Spleen (tissue), 11 donors: ENCODE measurements at regions not wholly inside any gene's neighbourhood (a gene's known extent, or its start where the extent isn't known, plus 50 kb on each side); places are given as distances from the start of the nearest gene placed in this dataset.

Source experiments
- DNase-seq: peaks from one replicate; pipeline ENCODE4 v3.0.0-alpha.2; 2020
- H3K27ac ChIP-seq, 8 donors: fragments of 200-600 bp; sonication (generic) in 7 of 8; 1 replicate in 4 of 8; 2 replicates in 4 of 8; pipeline versions ENCODE4 v1.5.0 to v1.8.0; 2016 to 2021; ENCODE audit warnings: inconsistent platforms in 4 of 8, mild to moderate bottlenecking in 4 of 8, moderate library complexity in 1 of 8
- H3K27me3 ChIP-seq, 7 donors: fragments of 200-600 bp; sonication (generic) in 6 of 7; replicated peaks in 1 of 7; 1 replicate in 4 of 7; 2 replicates in 3 of 7; pipeline versions ENCODE4 v1.5.0 to v1.8.0; 2016 to 2021; ENCODE audit warnings: inconsistent platforms in 3 of 7, mild to moderate bottlenecking in 1 of 7
- H3K36me3 ChIP-seq, 6 donors: fragments of 200-600 bp; sonication (generic) in 5 of 6; 1 replicate in 4 of 6; 2 replicates in 2 of 6; pipeline versions ENCODE4 v1.5.0 to v1.8.0; 2016 to 2021; ENCODE audit warnings: inconsistent platforms in 2 of 6
- H3K4me1 ChIP-seq, 6 donors: fragments of 200-600 bp; sonication (generic) in 5 of 6; 1 replicate in 3 of 6; 2 replicates in 3 of 6; pipeline versions ENCODE4 v1.5.0 to v1.8.0; 2016 to 2021; ENCODE audit warnings: inconsistent platforms in 3 of 6
- H3K4me3 ChIP-seq, 8 donors: fragments of 200-600 bp; sonication (generic) in 7 of 8; 1 replicate in 4 of 8; 2 replicates in 4 of 8; pipeline versions ENCODE4 v1.5.0 to v1.8.0; 2016 to 2021; ENCODE audit warnings: inconsistent platforms in 4 of 8, mild to moderate bottlenecking in 4 of 8, moderate library complexity in 2 of 8
- H3K9me3 ChIP-seq, 8 donors: fragments of 200-600 bp; sonication (generic) in 7 of 8; 1 replicate in 4 of 8; 2 replicates in 4 of 8; pipeline versions ENCODE4 v1.5.0 to v1.8.0; 2016 to 2021; ENCODE audit warnings: inconsistent platforms in 4 of 8
- CTCF ChIP-seq, 11 experiments: fragments of 200-600 bp in 7 of 11; fragments of 450-650 bp in 4 of 11; sonication (generic) in 4 of 11; IDR thresholded peaks in 8 of 11; conservative IDR thresholded peaks in 3 of 11; 1 replicate in 7 of 11; 2 replicates in 4 of 11; pipeline versions ENCODE4 v1.4.0 to v1.8.0; 2016 to 2021; ENCODE audit warnings: antibody characterized with exemption in 11 of 11, inconsistent platforms in 4 of 11, mild to moderate bottlenecking in 1 of 11
- POLR2A ChIP-seq, 3 donors: fragments of 450-650 bp; IDR thresholded peaks; one replicate each; pipeline ENCODE4 v1.5.1; 2017; ENCODE audit warnings: antibody characterized with exemption in 3 of 3, mild to moderate bottlenecking in 1 of 3
- POLR2AphosphoS5 ChIP-seq, 3 donors: sonication (generic); formaldehyde crosslinking; IDR thresholded peaks; one replicate each; pipeline ENCODE4 v1.5.1; 2017; ENCODE audit warnings: antibody characterized with exemption in 3 of 3
- WGBS, 5 donors: extraction: QIAGEN DNeasy Blood & Tissue Kit in 3 of 5; methylation state at CpG; one replicate each; pipeline versions ENCODE4 v1.1.5 to v1.1.7; 2013 to 2018; 5-methylcytosine and 5-hydroxymethylcytosine counted together
- intact Hi-C: fragments of 100-400 bp; cut with DNase I; formaldehyde crosslinking; loops from one replicate; pipeline ENCODE4 v1.15.0; 2023; ENCODE audit warnings: low total_unique reads
- donor health status: healthy with polysubstance abuse.
- donor health status: DM: no; HTN: no; CAD: no; lungs with moderate emphysema.
- donor health status: DM: no; HTN: no; CAD: no.
- donor health status: Bipolar disorder and iron deficiency.
- donor health status: healthy.
- donor health status: DM: no; HTN: no; CAD: no.
- donor health status: DM: yes; HTN: yes; CAD: no.

DNA sequence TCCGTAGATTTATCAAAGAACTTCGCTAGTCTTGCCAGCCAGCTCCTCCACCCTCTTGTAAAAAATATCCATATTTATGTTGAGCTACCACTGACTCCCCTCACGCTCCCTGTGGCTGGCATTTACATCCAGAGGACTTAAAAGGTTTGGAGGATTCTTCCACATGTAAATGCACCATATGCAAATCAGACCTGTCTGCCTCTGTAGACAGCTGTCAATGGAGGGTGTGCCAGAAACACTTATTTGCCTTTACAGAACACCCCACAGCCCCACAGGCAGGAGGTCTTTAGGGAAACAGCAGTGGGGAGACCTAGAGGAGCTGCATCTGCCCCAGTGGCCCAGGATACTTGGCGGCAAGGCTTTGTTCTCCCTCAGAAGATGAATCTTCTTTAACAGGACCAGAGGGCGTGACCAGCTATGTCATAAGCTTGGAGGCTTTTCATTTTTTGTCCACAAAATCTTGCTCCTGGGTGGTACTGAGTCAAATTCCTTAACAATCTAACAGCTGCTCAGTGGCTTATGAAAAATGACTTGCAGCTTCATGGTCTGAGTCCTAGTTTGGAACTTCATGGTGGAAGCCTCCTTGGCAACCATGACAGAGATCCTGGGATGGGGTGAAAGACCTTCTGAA, 535.8 kb downstream of the EBF1 start:
- DNase-seq = no peak
- no peaks in the 10 kb centered on the region for H3K27me3 ChIP-seq
- WGBS, 5 donors = 91 to 94% (median 93%) methylated on average over 3 to 5 of the region's 5 CpGs

GRCh38 chr5:158561562-158562190, 538.0 kb downstream of the EBF1 start:
- Histone ChIP-seq H3K36me3 (no peaks in the 10 kb centered on the region), H3K4me1 (peaks cover 0 to 27% (median 4%) of the 10 kb centered on the region in 6 donors), H3K27me3 (no peaks in the 10 kb centered on the region), H3K27ac (no peak overlapping the region), H3K9me3 (no peaks in the 10 kb centered on the region), H3K4me3 (no peak overlapping the region)
- no peak for DNase-seq
- TF ChIP-seq CTCF (IDR thresholded peaks at IDR 0.05 in 8 of 11, conservative IDR thresholded peaks at IDR 0.05 in 3 of 11) = no peak
- no peak for TF ChIP-seq POLR2A (IDR thresholded peaks at IDR 0.05)
- no peak for TF ChIP-seq POLR2AphosphoS5 (IDR thresholded peaks at IDR 0.05)
- 71 to 81% (median 77%) methylated on average over 7 of the region's 7 CpGs for WGBS, 5 donors
- intact Hi-C loops = no loop called here

More for the DNA sequence above, 535.8 kb downstream of the EBF1 start:
- no peak overlapping the region for H3K27ac ChIP-seq
- H3K4me1 ChIP-seq = peaks cover 0 to 27% (median 4%) of the 10 kb centered on the region in 6 donors
- TF ChIP-seq POLR2AphosphoS5 (IDR thresholded peaks at IDR 0.05) = no peak
- no peak for TF ChIP-seq CTCF (IDR thresholded peaks at IDR 0.05 in 8 of 11, conservative IDR thresholded peaks at IDR 0.05 in 3 of 11)
- TF ChIP-seq POLR2A (IDR thresholded peaks at IDR 0.05) = no peak
- no peaks in the 10 kb centered on the region for H3K36me3 ChIP-seq
- intact Hi-C loops = no loop called here
- H3K9me3 ChIP-seq = no peaks in the 10 kb centered on the region
- no peak overlapping the region for H3K4me3 ChIP-seq

DNA sequence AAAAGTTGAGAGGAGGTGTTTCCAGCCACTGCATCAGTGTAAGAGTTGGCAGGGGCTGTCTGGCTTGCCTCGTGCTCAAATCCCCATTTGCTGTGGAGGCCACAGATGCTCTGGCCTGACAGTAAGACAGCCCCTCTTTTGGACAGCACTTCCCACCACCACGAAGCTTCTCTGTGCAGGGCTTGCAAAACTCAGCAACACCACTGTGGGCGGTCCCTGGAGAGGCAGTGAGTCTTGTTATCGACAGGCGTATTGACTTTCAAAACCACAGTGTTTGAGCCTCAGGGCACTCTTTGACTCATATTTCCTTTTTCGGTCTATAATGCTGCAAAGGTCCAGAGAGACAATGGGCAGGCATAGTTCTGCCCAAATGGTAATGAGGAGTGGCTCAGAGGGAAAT, 539.5 kb downstream of the EBF1 start:
- no peak for TF ChIP-seq CTCF (IDR thresholded peaks at IDR 0.05 in 8 of 11, conservative IDR thresholded peaks at IDR 0.05 in 3 of 11)
- TF ChIP-seq POLR2A (IDR thresholded peaks at IDR 0.05) = no peak
- no peak for TF ChIP-seq POLR2AphosphoS5 (IDR thresholded peaks at IDR 0.05)
- H3K4me1 ChIP-seq = peaks cover 0 to 27% (median 4%) of the 10 kb centered on the region in 6 donors
- no peaks in the 10 kb centered on the region for H3K27me3 ChIP-seq
- no peaks in the 10 kb centered on the region for H3K36me3 ChIP-seq
- H3K27ac ChIP-seq = no peak overlapping the region
- 39 to 60% (median 46%) methylated on average over 6 of the region's 6 CpGs for WGBS, 5 donors
- peak overlapping the region in 1 of 8 donors; percentile 33 for H3K4me3 ChIP-seq
- no peaks in the 10 kb centered on the region for H3K9me3 ChIP-seq
- intact Hi-C loops = no loop called here
- peak; percentile 77 for DNase-seq

GRCh38 chr5:158559643-158560042, 540.1 kb downstream of the EBF1 start:
- TF ChIP-seq CTCF (IDR thresholded peaks at IDR 0.05 in 8 of 11, conservative IDR thresholded peaks at IDR 0.05 in 3 of 11) = no peak
- no peak for TF ChIP-seq POLR2A (IDR thresholded peaks at IDR 0.05)
- no peak for TF ChIP-seq POLR2AphosphoS5 (IDR thresholded peaks at IDR 0.05)
- Histone ChIP-seq H3K9me3 (no peaks in the 10 kb centered on the region), H3K27ac (no peak overlapping the region), H3K36me3 (no peaks in the 10 kb centered on the region), H3K4me1 (peaks cover 0 to 21% (median 3%) of the 10 kb centered on the region in 6 donors), H3K27me3 (no peaks in the 10 kb centered on the region), H3K4me3 (peak overlapping the region in 1 of 8 donors; percentile 33)
- DNase-seq = no peak
- intact Hi-C loops = no loop called here
- WGBS, 5 donors = 62 to 77% (median 70%) methylated on average over 7 of the region's 7 CpGs
